ENCODE measurements at regions not wholly inside any gene's neighbourhood (a gene's known extent, or its start where the extent isn't known, plus 50 kb on each side); places are given as distances from the start of the nearest gene placed in this dataset.
"Not testable (repeated sequence)": the region's sequence is repeated elsewhere in the genome, so short reads cannot be mapped to it uniquely, and the experiment has no call there.

GRCh38 chr15:83378921-83379578, 68.1 kb upstream of the SH3GL3 start:
- no peak overlapping the region for H3K9ac ChIP-seq (ENCODE audit: low read depth, low read length)
- H3K27me3 ChIP-seq (ENCODE audit: insufficient read depth, low read length) = peaks cover under 1% of the 10 kb centered on the region; the same call in 1 of the 2 replicates
- no peak overlapping the region for H3K27ac ChIP-seq (ENCODE audit: low read depth, low read length)
- 94% methylated on average over 33 of the region's 34 CpGs for WGBS
- no peaks in the 10 kb centered on the region for H3K4me1 ChIP-seq (ENCODE audit: insufficient read depth, low read length)
- H3K4me3 ChIP-seq (ENCODE audit: low read length) = peak overlapping the region; percentile 9; the same call in 1 of the 2 replicates
- H3K9me3 ChIP-seq (ENCODE audit: insufficient read depth, low read depth, low read length) = no peaks in the 10 kb centered on the region
- H3K36me3 ChIP-seq (ENCODE audit: insufficient read depth, low read length) = no peaks in the 10 kb centered on the region

- Histone ChIP-seq H3K27ac (ENCODE audit: low read depth, low read length) (no peak overlapping the region), H3K4me3 (ENCODE audit: low read length) (peak overlapping the region; percentile 9; the same call in 1 of the 2 replicates), H3K9me3 (ENCODE audit: insufficient read depth, low read depth, low read length) (no peaks in the 10 kb centered on the region), H3K36me3 (ENCODE audit: insufficient read depth, low read length) (no peaks in the 10 kb centered on the region), H3K27me3 (ENCODE audit: insufficient read depth, low read length) (no peaks in the 10 kb centered on the region; the same call in 1 of the 2 replicates), H3K9ac (ENCODE audit: low read depth, low read length) (no peak overlapping the region), H3K4me1 (ENCODE audit: insufficient read depth, low read length) (no peaks in the 10 kb centered on the region)
- WGBS = 91% methylated on average over 19 of the region's 19 CpGs
Measured at GRCh38 chr15:83379579-83379959, 67.6 kb upstream of the SH3GL3 start.

GRCh38 chr15:83380059-83380458, 67.1 kb upstream of the SH3GL3 start:
- WGBS = 88% methylated on average over 2 of the region's 2 CpGs
- Histone ChIP-seq H3K4me1 (ENCODE audit: insufficient read depth, low read length) (no peaks in the 10 kb centered on the region), H3K4me3 (ENCODE audit: low read length) (no peak overlapping the region), H3K27me3 (ENCODE audit: insufficient read depth, low read length) (no peaks in the 10 kb centered on the region; the same call in 1 of the 2 replicates), H3K36me3 (ENCODE audit: insufficient read depth, low read length) (no peaks in the 10 kb centered on the region), H3K9me3 (ENCODE audit: insufficient read depth, low read depth, low read length) (no peaks in the 10 kb centered on the region), H3K27ac (ENCODE audit: low read depth, low read length) (no peak overlapping the region), H3K9ac (ENCODE audit: low read depth, low read length) (no peak overlapping the region)

GRCh38 chr15:83380682-83381081, 66.5 kb upstream of the SH3GL3 start:
- no peaks in the 10 kb centered on the region for H3K4me1 ChIP-seq (ENCODE audit: insufficient read depth, low read length)
- no peak overlapping the region for H3K4me3 ChIP-seq (ENCODE audit: low read length)
- no peaks in the 10 kb centered on the region for H3K9me3 ChIP-seq (ENCODE audit: insufficient read depth, low read depth, low read length)
- H3K27me3 ChIP-seq (ENCODE audit: insufficient read depth, low read length) = no peaks in the 10 kb centered on the region; the same call in 1 of the 2 replicates
- no peak overlapping the region for H3K27ac ChIP-seq (ENCODE audit: low read depth, low read length)
- no peaks in the 10 kb centered on the region for H3K36me3 ChIP-seq (ENCODE audit: insufficient read depth, low read length)
- H3K9ac ChIP-seq (ENCODE audit: low read depth, low read length) = no peak overlapping the region
- 69% methylated on average over 4 of the region's 4 CpGs for WGBS

GRCh38 chr15:83383608-83384139, 63.5 kb upstream of the SH3GL3 start:
- Histone ChIP-seq H3K4me3 (ENCODE audit: low read length) (peak overlapping the region; percentile 47), H3K9ac (ENCODE audit: low read depth, low read length) (peak overlapping the region; percentile 60; the same call in 1 of the 2 replicates)
- not testable (repeated sequence) for H3K27me3 ChIP-seq (ENCODE audit: insufficient read depth, low read length); H3K36me3 ChIP-seq (ENCODE audit: insufficient read depth, low read length); H3K4me1 ChIP-seq (ENCODE audit: insufficient read depth, low read length); H3K27ac ChIP-seq (ENCODE audit: low read depth, low read length); H3K9me3 ChIP-seq (ENCODE audit: insufficient read depth, low read depth, low read length)
- WGBS = 10% methylated on average over 26 of the region's 36 CpGs

GRCh38 chr15:83396101-83396500, 51.0 kb upstream of the SH3GL3 start:
- peaks cover 4% of the 10 kb centered on the region; the same call in 1 of the 2 replicates for H3K4me1 ChIP-seq (ENCODE audit: insufficient read depth, low read length)
- WGBS = 30% methylated on average over 6 of the region's 6 CpGs
- H3K27ac ChIP-seq (ENCODE audit: low read depth, low read length) = no peak overlapping the region
- no peaks in the 10 kb centered on the region for H3K36me3 ChIP-seq (ENCODE audit: insufficient read depth, low read length)
- peak overlapping the region; percentile 34; the same call in 1 of the 2 replicates for H3K9ac ChIP-seq (ENCODE audit: low read depth, low read length)
- H3K4me3 ChIP-seq (ENCODE audit: low read length) = no peak overlapping the region
- H3K9me3 ChIP-seq (ENCODE audit: insufficient read depth, low read depth, low read length) = no peaks in the 10 kb centered on the region
- H3K27me3 ChIP-seq (ENCODE audit: insufficient read depth, low read length) = no peaks in the 10 kb centered on the region

All from HUES64 (cell line).